ENCODE measurements at regions not wholly inside any gene's neighbourhood (a gene's known extent, or its start where the extent isn't known, plus 50 kb on each side); places are given as distances from the start of the nearest gene placed in this dataset.
"Not testable (repeated sequence)": the region's sequence is repeated elsewhere in the genome, so short reads cannot be mapped to it uniquely, and the experiment has no call there.

DNA sequence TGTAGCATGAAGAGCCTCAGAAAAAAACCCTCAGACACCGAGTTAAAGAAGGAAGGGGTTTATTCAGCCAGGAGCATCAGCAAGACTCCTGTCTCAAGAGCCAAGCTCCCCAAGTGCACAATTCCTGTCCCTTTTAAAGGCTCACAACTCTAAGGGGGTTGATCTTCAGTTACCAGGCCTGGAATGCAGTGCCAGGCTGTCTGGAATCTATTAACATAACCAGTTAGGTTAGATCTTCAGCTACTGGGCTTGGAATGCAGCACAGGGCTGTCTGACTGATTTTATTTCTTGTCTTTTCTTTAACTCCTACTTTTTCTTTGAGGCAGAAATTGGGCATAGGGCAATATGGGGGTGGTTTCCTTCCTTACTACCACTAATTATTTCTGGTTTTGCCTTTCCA is 317.9 kb downstream of the CGGBP1 start:
- H4K8ac ChIP-seq (ENCODE audit: low read depth in 2 of 2, low read length in 2 of 2); H3K27me3 ChIP-seq (ENCODE audit: control insufficient read depth, insufficient read depth, low read length); H3K79me1 ChIP-seq (ENCODE audit: low read depth in 1 of 2, low read length in 2 of 2); H2BK5ac ChIP-seq (ENCODE audit: low read depth, low read length, poor library complexity, severe bottlenecking); H3K4me3 ChIP-seq (ENCODE audit: insufficient read depth, low read depth, low read length); dilution Hi-C loops (cut with HindIII; ENCODE audit: low sequenced_read_pairs, unreplicated experiment); H3K27ac ChIP-seq (ENCODE audit: insufficient read depth, low read length); BruUV-seq (replicated peaks); H3K4ac ChIP-seq (ENCODE audit: low read depth, low read length); H3K9ac ChIP-seq (ENCODE audit: low read depth, low read length); H2AK5ac ChIP-seq (ENCODE audit: low read depth, low read length); H2BK120ac ChIP-seq (ENCODE audit: low read depth, low read length); H4K5ac ChIP-seq (ENCODE audit: low read depth, low read length); H2AK9ac ChIP-seq (replicated peaks; ENCODE audit: low read depth, low read length, poor library complexity); intact Hi-C loops (cut with micrococcal nuclease); H4K91ac ChIP-seq (ENCODE audit: insufficient read depth, low read depth, low read length); POLR2A ChIA-PET (ENCODE audit: unreplicated experiment); H3K9me3 ChIP-seq (ENCODE audit: control insufficient read depth, insufficient read depth, low read length); in situ Hi-C loops (cut with MboI; ENCODE audit: low sequenced_read_pairs); H3K36me3 ChIP-seq (ENCODE audit: control insufficient read depth, insufficient read depth, low read length); H2AFZ ChIP-seq (replicated peaks; ENCODE audit: low read length, poor library complexity); H3K4me1 ChIP-seq (ENCODE audit: control insufficient read depth, insufficient read depth, low read length); H2BK15ac ChIP-seq (ENCODE audit: low read depth, low read length); H3K56ac ChIP-seq (ENCODE audit: extremely low read depth, insufficient read depth, low read length); DNase-seq; H3K9me1 ChIP-seq (ENCODE audit: insufficient read depth, low read length); H4K20me1 ChIP-seq (ENCODE audit: insufficient read depth, low read length); H3K18ac ChIP-seq (ENCODE audit: low read depth, low read length); H3K4me2 ChIP-seq (ENCODE audit: low read depth, low read length); ATAC-seq (ENCODE audit: low read depth); CTCF ChIA-PET; H3K23ac ChIP-seq (ENCODE audit: low read depth, low read length); H3K14ac ChIP-seq (replicated peaks; ENCODE audit: low read depth, low read length); H2BK20ac ChIP-seq (ENCODE audit: low read depth, low read length): not testable (repeated sequence)
- no CpG with 5 or more reads among the region's 1 CpG for WGBS, 2 experiments (ENCODE audit: extremely low coverage in 2 of 2, insufficient read length in 1 of 2)

DNA sequence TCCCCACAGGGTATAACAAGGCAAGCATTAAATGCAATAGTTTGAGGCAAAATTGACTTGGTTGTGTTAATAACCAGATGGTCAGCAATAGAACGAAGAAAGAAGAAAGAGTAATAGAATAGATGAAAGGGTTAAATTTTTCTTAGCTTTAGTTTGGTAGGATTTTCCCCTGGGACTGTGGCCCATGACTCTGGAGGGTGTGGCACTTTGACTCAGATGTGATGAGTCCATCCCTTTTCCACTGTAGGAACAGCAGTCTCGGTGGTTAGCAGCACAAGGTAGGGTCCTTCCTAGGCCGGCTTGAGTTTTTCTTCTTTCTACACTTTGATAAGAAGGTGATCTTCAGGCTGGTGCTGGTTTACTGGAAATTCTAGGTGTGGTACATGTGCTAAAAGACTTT is 321.0 kb downstream of the CGGBP1 start:
- H2BK5ac ChIP-seq (ENCODE audit: low read depth, low read length, poor library complexity, severe bottlenecking); H4K91ac ChIP-seq (ENCODE audit: insufficient read depth, low read depth, low read length); in situ Hi-C loops (cut with MboI; ENCODE audit: low sequenced_read_pairs); CTCF ChIA-PET; H4K8ac ChIP-seq (ENCODE audit: low read depth in 2 of 2, low read length in 2 of 2); H2BK20ac ChIP-seq (ENCODE audit: low read depth, low read length); BruUV-seq (replicated peaks); H4K20me1 ChIP-seq (ENCODE audit: insufficient read depth, low read length); H3K27me3 ChIP-seq (ENCODE audit: control insufficient read depth, insufficient read depth, low read length); POLR2A ChIA-PET (ENCODE audit: unreplicated experiment); intact Hi-C loops (cut with micrococcal nuclease); H2BK15ac ChIP-seq (ENCODE audit: low read depth, low read length); H3K56ac ChIP-seq (ENCODE audit: extremely low read depth, insufficient read depth, low read length); H3K36me3 ChIP-seq (ENCODE audit: control insufficient read depth, insufficient read depth, low read length); H3K14ac ChIP-seq (replicated peaks; ENCODE audit: low read depth, low read length); H2AK5ac ChIP-seq (ENCODE audit: low read depth, low read length); dilution Hi-C loops (cut with HindIII; ENCODE audit: low sequenced_read_pairs, unreplicated experiment); H3K4me1 ChIP-seq (ENCODE audit: control insufficient read depth, insufficient read depth, low read length); H3K4me3 ChIP-seq (ENCODE audit: insufficient read depth, low read depth, low read length); H3K9ac ChIP-seq (ENCODE audit: low read depth, low read length); DNase-seq; H3K79me1 ChIP-seq (ENCODE audit: low read depth in 1 of 2, low read length in 2 of 2); H2AK9ac ChIP-seq (replicated peaks; ENCODE audit: low read depth, low read length, poor library complexity); H2AFZ ChIP-seq (replicated peaks; ENCODE audit: low read length, poor library complexity); H3K9me1 ChIP-seq (ENCODE audit: insufficient read depth, low read length); H3K4ac ChIP-seq (ENCODE audit: low read depth, low read length); H3K23ac ChIP-seq (ENCODE audit: low read depth, low read length); H3K4me2 ChIP-seq (ENCODE audit: low read depth, low read length); H4K5ac ChIP-seq (ENCODE audit: low read depth, low read length); H3K18ac ChIP-seq (ENCODE audit: low read depth, low read length); H3K27ac ChIP-seq (ENCODE audit: insufficient read depth, low read length); ATAC-seq (ENCODE audit: low read depth); H2BK120ac ChIP-seq (ENCODE audit: low read depth, low read length): not testable (repeated sequence)
- H3K9me3 ChIP-seq (ENCODE audit: control insufficient read depth, insufficient read depth, low read length) = peaks cover 11% of the 10 kb centered on the region
- WGBS, 2 experiments (ENCODE audit: extremely low coverage in 2 of 2, insufficient read length in 1 of 2) = no CpG with 5 or more reads among the region's 3 CpGs

Data from IMR-90 (cell line).